Occipital lobe (tissue), 1 donor: ENCODE measurements at regions not wholly inside any gene's neighbourhood (a gene's known extent, or its start where the extent isn't known, plus 50 kb on each side); places are given as distances from the start of the nearest gene placed in this dataset.
"Not testable (repeated sequence)": the region's sequence is repeated elsewhere in the genome, so short reads cannot be mapped to it uniquely, and the experiment has no call there.

Source experiments
- DNase-seq: peaks from one replicate; lab custom pipeline; 2025; lab: John Stamatoyannopoulos, UW

DNA sequence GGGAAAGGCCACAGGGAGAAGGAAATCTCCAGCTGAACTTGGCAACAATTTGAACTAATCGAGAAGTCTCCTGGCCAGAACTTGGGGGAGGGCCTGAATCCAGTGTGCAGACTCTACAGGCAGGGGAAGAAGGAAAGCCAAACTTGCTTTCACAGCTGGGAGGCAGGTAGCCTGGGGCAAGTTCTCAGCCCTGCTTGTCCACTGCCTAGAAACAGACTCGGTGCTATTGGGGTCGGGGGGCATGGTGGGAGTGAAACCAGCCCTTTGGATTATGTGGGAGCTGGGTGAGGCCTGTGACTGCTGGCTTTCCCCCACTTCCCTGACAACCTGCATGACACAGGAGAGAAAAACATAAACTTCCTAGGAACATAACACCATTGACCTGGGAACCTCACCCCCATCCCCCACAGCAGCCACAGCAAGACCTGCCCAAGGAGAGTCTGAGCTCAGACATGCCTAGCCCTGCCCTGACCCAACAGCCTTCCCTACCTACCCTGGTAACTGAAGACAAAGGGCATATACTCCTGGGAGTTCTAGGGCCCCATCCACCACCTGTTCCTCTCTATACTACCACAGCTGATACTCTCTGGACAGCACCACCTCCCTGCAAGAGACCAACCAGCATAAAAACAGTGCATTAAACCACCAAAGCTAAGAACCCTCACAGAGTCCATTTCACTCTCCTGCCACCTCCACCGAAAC lies 103.7 kb upstream of the MNS1 start:
- no peak for DNase-seq

DNA sequence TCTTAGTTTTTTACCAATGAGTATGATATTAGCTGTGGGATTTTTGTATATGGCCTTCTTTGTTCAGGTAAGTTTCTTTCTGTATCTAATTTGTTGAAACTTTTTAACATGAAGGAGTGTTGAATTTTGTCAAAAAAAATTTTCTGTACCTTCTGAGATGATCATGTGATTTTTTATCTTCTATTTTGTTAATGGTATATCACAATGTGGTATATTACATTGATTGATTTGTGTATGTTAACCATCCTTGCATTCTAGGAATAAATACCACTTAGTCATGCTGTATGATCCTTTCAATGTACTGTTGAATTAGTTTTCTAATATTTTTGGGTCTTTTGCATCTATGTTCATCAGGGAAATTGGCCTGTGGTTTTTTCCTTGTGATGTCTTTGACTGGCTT lies 92.5 kb upstream of the MNS1 start:
- no peak for DNase-seq

DNA sequence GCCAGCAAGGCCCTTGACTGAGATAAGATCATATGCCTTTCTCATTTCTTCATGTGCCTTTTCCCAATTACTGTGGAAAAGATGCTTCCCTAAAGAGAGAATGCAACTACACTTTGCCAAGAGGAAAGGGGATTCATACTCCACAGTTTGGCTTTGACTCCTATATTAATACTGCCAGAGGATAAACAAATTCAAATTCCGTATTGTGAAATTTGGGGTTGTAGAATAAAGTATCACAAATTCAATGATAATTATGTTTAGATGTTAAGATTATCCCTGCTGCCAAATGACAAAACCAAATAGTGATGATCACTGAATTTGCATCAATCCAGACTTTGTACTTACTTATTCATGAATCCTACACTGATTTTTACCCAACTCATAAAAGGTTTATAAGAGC lies 88.5 kb upstream of the MNS1 start:
- DNase-seq = no peak

DNA sequence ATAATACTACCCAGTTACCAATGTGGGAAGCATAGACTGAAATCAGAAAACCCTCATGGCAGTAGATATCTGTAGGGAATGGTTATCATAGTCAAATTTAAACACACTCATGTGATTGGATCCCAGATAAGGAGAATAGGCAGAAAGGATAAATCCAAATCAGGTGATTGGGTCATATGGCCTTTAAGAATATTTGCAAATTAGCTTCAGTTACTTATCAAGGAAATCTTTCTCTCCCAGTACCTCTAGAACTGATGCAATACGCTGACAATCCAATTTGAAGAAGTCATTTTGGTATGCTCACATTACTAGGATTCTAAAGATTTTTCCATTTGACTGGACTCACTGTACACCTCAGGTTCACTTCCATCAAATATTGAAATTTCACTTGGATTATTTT lies 87.7 kb upstream of the MNS1 start:
- no peak for DNase-seq

DNA sequence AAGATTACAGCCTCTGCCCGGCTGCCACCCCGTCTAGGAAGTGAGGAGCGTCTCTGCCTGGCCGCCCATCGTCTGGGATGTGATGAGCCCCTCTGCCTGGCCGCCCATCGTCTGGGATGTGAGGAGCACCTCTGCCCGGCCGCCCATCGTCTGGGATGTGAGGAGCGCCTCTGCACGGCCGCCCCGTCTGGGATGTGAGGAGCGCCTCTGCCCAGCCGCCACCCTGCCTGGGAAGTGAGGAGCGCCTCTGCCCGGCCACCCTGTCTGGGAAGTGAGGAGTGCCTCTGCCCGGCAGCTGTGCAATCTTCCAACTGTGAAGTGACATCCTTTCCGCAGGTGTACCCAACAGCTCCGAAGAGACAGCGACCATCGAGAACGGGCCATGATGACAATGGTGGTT lies 75.6 kb upstream of the MNS1 start:
- DNase-seq = not testable (repeated sequence)

DNA sequence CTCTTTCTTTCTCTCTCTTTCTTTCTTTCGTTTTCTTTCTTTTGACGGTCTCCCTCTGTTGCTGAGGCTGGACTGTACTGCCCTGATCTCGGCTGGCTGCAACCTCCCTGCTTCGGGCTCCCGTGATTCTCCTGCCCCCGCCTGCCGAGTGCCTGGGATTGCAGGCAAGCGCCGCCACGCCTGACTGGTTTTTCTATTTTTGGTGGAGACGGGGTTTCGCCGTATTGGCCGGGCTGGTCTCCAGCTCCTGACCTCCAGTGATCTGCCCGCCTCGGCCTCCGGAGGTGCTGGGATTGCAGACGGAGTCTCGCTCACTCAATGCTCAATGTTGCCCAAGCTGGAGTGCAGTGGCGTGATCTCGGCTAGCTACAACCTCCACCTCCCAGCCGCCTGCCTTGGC lies 75.2 kb upstream of the MNS1 start:
- not testable (repeated sequence) for DNase-seq

DNA sequence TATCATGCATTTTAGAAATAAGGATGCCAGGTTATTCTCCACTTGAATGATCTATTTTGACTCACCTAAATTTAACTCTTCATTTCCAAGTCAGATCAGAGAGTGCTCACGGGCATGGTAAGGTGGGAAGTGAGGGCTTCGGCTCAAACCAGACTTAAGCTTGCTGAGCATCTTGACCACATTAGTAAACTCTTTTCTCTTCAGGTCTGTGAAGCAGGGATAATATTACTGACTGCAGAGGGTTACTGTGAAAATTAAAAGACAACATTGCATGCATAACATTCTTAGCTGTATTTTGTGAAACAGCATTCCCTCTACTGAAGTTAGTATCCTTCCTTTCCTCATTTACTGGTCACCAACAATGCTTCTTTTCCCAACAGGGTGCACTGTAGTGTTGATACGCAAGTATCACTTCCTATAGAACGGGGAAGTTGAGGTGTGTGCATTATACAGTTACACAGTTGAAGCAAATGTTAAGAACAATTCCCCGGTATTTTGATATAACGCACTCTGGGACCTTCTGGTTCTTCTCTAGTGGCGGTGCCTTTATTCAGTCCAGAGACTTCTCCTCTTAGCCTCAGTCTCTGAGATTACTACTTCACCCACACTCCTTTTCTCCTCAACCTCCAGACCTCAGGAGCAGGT lies 74.1 kb upstream of the MNS1 start:
- DNase-seq = no peak

DNA sequence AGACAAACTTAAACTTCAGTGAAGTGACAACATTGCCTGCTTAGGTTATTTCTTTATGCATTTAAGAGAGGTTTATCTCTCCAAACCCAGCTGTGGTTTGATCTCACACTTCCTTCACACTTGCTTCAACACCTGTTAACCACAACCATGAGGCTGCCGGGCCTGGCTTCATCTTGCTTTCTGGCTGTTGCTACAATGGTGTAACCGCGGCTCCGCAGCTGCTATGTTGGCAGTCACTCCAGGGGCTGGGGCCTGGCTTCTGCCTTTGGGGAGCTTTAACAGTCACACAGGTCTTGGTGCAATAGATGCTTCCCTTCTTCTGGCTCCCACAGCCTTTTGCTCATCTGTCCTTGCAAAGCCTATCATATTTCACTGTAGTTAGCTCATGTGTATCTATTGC lies 72.9 kb upstream of the MNS1 start:
- no peak for DNase-seq

DNA sequence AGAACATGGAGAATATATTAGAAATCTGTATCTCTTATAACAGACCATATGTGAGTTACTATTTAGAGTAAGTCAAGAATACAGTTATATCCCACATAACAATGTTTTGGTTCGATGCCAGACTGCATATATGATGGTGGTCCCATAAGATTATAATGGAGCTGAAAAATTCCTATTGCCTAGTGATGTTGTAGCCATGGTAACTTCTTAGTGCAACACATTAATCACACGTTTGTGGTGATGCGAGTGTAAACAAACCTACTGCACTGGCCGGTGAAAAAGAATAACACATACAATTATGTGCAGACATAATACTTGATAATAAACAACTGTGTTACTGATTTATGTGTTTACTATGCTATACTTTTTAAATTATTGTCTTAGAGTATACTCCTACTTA lies 69.8 kb upstream of the MNS1 start:
- no peak for DNase-seq

DNA sequence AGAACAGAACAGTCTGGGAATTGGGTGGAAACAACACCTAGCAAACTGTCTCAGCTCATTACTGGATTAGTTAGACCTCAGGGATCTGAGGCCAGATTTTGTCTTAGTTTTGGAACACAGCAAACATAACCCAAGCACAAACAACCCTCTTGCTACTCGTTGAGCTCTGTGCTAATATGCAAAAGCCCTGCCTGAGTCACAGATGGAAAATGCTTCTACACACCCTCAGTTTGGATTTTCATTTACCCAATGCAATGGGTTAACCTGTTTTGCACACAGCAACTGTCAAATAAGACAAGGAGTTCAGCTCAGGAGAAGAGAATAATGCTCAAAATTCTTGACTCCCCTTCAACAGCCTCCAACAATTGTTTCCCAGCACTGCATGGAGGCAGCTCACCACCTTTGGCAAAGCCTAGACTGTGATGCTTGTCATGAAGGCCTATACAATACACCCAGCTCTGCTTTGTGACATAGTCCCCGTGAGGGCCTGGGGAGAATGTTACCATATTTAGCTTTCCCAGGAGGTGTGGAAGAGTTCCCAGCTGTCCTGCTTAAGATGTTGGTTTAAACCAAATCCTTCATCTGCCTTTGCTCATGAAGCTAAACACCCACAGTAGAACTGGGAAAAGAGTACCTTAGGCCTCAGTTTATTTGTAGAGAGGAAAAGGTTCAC lies 68.9 kb upstream of the MNS1 start:
- DNase-seq = no peak

DNA sequence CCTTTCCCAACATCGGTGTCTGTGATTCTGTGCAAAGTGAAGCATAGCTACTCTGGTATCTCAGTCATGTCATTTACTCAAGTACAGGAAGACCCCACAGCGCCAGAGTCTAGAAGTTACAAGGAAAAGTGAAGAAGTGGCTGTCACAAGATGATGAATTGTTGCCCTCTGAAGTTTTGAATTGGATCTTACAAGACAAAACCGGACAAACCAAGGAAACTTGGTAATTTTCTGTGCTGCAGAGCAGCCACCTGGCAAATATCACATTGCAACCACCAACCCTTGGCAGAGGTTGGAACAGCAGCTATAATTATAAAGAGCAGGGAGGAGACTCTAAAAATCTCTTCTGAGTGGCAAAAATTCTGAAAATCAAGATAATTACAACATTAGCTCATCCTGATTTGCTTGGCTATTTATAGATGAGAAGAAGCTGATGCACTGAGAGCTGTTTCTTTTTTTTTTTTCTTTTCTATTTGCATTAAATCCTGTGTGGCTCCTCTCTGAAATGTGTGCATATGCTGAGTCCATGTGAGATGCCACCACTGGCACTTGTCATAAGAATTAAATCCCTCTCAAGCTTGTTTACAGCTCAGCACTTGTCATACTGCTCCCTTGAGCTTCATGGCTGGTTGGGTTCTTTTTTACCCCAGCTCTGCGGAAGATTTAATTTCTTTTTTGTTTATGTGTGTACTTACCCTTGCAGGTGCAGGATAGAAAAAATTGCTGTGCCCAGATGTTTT lies 68.0 kb upstream of the MNS1 start:
- DNase-seq = peak; percentile 16

DNA sequence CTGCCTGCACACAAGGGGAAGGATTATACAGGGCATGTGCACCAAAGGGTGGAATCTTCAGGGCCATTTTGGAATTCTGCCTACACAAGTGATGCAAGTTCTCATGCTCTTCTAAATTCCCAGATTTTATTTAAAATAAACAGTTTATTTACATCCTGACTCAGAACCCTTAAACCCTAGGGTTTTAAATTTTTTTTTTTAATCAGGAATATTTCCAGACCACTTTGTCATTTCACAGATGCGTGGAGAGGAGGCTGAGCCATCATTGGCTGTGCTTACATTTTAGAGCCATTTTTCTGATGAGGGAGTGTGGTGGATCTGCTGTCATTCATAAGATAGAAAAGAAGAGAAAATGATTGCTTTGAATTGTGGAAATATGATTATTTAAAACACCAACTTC lies 65.2 kb upstream of the MNS1 start:
- no peak for DNase-seq

DNA sequence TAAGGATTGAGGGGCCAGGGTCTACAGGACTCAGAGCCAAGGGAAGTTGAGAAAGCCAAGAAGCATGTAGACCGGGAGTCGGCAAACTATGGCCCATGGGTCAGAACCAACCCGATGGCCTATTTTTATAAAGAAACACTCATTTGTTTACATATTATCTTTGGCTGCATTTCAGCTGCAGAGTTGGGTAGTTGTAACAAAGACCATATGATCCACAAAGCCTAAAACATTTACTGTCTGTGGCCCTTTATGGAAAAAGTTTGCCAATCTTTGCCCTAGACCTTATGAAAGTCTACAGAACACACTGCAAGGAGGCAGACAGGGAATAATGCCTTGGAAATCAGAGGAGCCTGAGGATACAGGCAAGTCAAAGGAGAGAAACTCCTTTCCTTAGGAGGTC lies 63.2 kb upstream of the MNS1 start:
- DNase-seq = no peak

DNA sequence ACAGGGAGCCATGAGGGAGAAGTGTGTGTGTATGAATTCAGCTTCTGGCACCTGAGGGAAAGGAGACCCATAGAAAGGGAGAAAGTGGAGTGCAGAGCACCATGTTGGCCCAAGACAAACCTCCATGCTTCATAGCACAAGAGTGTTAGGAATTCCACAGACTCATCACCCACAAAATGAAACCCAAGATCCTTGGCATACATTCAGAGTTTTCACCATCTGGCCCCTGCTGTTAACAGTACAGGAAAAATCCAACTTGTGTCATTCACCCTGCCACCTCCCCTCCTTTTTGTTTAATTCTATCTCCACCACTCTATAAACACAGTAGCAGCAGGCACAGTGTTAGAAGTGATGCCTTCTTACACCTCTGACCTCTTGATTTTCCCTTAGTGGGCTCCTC lies 60.0 kb upstream of the MNS1 start:
- DNase-seq = no peak

DNA sequence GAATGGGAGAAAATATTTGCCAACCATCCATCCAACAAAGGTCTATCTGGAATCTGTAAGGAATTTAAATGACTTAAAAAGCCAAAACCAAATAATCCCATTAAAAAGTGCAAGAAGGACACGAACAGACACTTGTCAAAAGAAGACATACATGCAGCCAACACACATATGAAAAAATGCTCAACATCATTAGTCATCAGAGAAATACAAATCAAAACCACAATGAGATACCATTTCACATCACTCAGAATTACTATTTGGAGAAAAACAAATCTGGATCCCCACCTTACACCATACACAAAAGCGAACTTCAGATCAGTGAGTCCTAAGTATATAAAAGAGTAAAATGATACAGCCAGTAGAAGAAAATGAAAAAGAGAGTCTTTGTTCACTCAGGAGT lies 58.6 kb upstream of the MNS1 start:
- no peak for DNase-seq

DNA sequence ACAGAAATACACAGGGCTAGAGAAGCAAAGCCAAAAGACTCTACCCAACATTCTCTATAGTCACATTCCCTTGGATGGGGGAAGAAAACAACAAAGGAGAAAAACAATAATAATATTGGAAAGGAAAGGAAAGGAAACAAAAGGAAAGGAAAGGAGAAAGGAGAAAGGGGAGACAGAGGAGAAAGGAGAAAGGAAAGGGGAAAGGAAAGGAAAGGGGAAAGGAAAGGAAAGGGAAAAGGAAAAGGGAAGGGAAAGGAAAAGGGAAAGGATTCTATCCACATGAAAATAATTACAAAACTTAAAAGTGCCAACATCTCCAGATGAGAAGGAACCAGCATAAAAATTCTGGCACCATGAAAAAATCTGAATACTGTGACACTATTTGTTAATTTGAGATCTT lies 54.1 kb upstream of the MNS1 start:
- no peak for DNase-seq
